Lung (tissue), 11 donors: ENCODE measurements at regions not wholly inside any gene's neighbourhood (a gene's known extent, or its start where the extent isn't known, plus 50 kb on each side); places are given as distances from the start of the nearest gene placed in this dataset.

Experiments
- ATAC-seq: fragments of 200-7000 bp; cut with Tn5 transposase; one replicate; pipeline ENCODE4 v1.9.1; 2020; ENCODE audit warnings: moderate number of reproducible peaks; ENCODE audit not compliant: insufficient read depth, low FRiP score
- DNase-seq, 3 donors: peaks; one replicate each; pipeline ENCODE4 v3.0.0-alpha.2; 2013 to 2017
- H3K27ac ChIP-seq, 2 donors: one replicate each; pipeline ENCODE4 v1.5.1; 2013; ENCODE audit warnings: mild to moderate bottlenecking in 2 of 2, moderate library complexity in 2 of 2, control low read depth in 1 of 2, inconsistent platforms in 1 of 2, low read depth in 1 of 2, low read length in 1 of 2
- H3K27me3 ChIP-seq, 3 donors: one replicate each; pipeline ENCODE4 v1.5.1; 2013; ENCODE audit warnings: low read length in 2 of 3; ENCODE audit not compliant: control insufficient read depth in 3 of 3, insufficient read depth in 3 of 3
- H3K36me3 ChIP-seq, 4 donors: one replicate each; pipeline ENCODE4 v1.5.1; 2013; ENCODE audit warnings: low read length in 4 of 4, mild to moderate bottlenecking in 1 of 4, moderate library complexity in 1 of 4; ENCODE audit not compliant: control insufficient read depth in 4 of 4, insufficient read depth in 4 of 4
- H3K4me1 ChIP-seq, 5 donors: one replicate each; pipeline ENCODE4 v1.5.1; 2013; ENCODE audit warnings: low read length in 5 of 5, mild to moderate bottlenecking in 2 of 5, moderate library complexity in 1 of 5; ENCODE audit not compliant: control insufficient read depth in 5 of 5, insufficient read depth in 5 of 5
- H3K4me3 ChIP-seq: one replicate; pipeline ENCODE4 v1.5.1; 2013; ENCODE audit warnings: mild to moderate bottlenecking, control low read depth, moderate library complexity
- H3K9ac ChIP-seq, 2 donors: one replicate each; pipeline ENCODE4 v1.5.1; 2013; ENCODE audit warnings: low read length in 2 of 2, control low read depth in 1 of 2; ENCODE audit not compliant: insufficient read depth in 1 of 2
- H3K9me3 ChIP-seq, 4 donors: one replicate each; pipeline ENCODE4 v1.5.1; 2013; ENCODE audit warnings: low read length in 3 of 4, mild to moderate bottlenecking in 1 of 4, moderate library complexity in 1 of 4; ENCODE audit not compliant: control insufficient read depth in 4 of 4, insufficient read depth in 3 of 4
- WGBS, 2 donors: extraction: QIAGEN DNeasy Blood & Tissue Kit; methylation state at CpG; one replicate each; pipeline ENCODE4 v1.1.7; 2013; 5-methylcytosine and 5-hydroxymethylcytosine counted together
- TF ChIP-seq, protein P1 (sequence below): IDR thresholded peaks from 2 replicates; pipeline ENCODE4 v1.5.1; 2012; ENCODE audit warnings: mild to moderate bottlenecking; ENCODE audit errors: control extremely low read depth, extremely low read depth
- donor health status: control.
- donor health status: control.
- donor health status: Bipolar disorder and iron deficiency.
- donor health status: healthy.
- donor health status: DM: yes; HTN: yes; CAD: no.

DNA sequence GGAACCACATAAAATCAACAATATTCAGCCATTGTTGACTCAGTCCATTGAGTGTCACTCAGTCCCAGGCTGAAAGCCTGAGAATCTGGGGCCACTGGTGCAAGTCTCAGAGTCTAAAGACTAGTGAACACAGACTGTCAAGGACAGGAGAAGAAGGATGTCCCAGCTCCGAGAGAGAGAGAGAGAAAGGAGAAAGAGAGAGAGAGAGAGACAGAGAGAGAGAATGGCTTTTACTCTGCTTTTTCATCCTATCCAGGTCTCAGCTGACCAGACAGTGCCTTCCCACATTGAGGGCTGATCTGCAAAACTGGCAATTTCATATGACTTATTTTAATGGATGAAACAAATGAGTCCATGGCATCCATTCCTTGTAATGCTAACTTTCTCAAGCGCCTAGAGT lies 984.1 kb downstream of the UQCRFS1 start:
- Histone ChIP-seq H3K4me3 (no peak overlapping the region), H3K27me3 (peaks cover 0 to 6% (median 0%) of the 10 kb centered on the region in 3 donors), H3K9ac (no peak overlapping the region), H3K27ac (no peak overlapping the region), H3K36me3 (no peaks in the 10 kb centered on the region), H3K9me3 (peaks cover 0 to 2% (median 0%) of the 10 kb centered on the region in 4 donors), H3K4me1 (peaks cover 0 to 11% (median 0%) of the 10 kb centered on the region in 5 donors)
- ATAC-seq (no peak), DNase-seq (no peak)
- WGBS, 2 donors: 74 to 79% methylated on average over 2 of the region's 2 CpGs
- TF ChIP-seq, protein P1, sequence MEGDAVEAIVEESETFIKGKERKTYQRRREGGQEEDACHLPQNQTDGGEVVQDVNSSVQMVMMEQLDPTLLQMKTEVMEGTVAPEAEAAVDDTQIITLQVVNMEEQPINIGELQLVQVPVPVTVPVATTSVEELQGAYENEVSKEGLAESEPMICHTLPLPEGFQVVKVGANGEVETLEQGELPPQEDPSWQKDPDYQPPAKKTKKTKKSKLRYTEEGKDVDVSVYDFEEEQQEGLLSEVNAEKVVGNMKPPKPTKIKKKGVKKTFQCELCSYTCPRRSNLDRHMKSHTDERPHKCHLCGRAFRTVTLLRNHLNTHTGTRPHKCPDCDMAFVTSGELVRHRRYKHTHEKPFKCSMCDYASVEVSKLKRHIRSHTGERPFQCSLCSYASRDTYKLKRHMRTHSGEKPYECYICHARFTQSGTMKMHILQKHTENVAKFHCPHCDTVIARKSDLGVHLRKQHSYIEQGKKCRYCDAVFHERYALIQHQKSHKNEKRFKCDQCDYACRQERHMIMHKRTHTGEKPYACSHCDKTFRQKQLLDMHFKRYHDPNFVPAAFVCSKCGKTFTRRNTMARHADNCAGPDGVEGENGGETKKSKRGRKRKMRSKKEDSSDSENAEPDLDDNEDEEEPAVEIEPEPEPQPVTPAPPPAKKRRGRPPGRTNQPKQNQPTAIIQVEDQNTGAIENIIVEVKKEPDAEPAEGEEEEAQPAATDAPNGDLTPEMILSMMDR: no peak

DNA sequence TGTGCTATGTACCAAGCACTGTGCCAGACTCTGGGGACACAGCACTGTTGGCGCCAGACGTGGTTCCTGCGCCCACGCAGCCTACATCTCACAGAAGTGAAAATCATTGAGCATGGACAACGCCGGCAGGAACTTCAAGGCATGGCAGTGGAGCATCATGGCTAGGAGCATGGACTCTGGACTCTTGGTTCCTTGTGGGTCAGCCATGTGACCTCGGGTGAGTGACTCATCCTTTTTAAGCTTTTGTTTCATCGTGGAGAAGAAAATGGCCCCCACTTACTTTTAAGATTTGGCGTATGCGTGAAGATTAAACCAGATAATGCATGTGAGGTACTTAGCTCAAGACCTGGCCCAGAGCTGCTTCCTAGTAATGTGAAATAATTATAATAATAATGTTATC lies 988.5 kb downstream of the UQCRFS1 start:
- Histone ChIP-seq H3K4me3 (no peak overlapping the region), H3K27ac (no peak overlapping the region), H3K9me3 (peaks cover 0 to 6% (median 0%) of the 10 kb centered on the region in 4 donors), H3K36me3 (no peaks in the 10 kb centered on the region), H3K27me3 (peaks cover 0 to 6% (median 0%) of the 10 kb centered on the region in 3 donors), H3K9ac (no peak overlapping the region), H3K4me1 (peaks cover 0 to 11% (median 0%) of the 10 kb centered on the region in 5 donors)
- TF ChIP-seq, protein P1: no peak
- 90 to 91% methylated on average over 10 of the region's 10 CpGs for WGBS, 2 donors
- ATAC-seq (no peak), DNase-seq (no peak)

DNA sequence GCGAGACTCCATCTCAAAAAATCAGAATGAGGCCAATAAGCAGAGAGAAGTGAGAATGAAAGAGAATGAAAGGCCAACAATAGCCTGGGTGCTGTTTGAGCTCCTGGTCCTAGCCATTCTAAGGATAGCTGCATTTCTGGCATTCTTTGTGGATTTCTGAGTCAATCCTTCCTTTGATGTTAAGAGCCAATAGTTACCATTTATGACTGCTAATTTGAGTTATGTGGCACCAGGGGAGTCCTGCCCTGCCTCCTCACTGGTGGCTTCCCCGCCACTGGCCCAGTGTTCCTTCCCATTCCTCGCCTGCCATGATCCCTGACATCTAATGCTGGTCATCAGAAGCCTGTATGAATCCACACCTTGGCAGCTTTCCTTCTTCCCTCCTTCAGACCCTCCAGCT lies 991.2 kb downstream of the UQCRFS1 start:
- 74 to 75% methylated on average over 3 of the region's 3 CpGs for WGBS, 2 donors
- Histone ChIP-seq H3K4me1 (peaks cover 0 to 15% (median 0%) of the 10 kb centered on the region in 5 donors), H3K27ac (no peak overlapping the region), H3K9ac (no peak overlapping the region), H3K36me3 (no peaks in the 10 kb centered on the region), H3K4me3 (no peak overlapping the region), H3K27me3 (peaks cover 0 to 4% (median 0%) of the 10 kb centered on the region in 3 donors), H3K9me3 (peaks cover 0 to 6% (median 0%) of the 10 kb centered on the region in 4 donors)
- no peak for ATAC-seq
- TF ChIP-seq, protein P1: no peak
- no peak for DNase-seq

DNA sequence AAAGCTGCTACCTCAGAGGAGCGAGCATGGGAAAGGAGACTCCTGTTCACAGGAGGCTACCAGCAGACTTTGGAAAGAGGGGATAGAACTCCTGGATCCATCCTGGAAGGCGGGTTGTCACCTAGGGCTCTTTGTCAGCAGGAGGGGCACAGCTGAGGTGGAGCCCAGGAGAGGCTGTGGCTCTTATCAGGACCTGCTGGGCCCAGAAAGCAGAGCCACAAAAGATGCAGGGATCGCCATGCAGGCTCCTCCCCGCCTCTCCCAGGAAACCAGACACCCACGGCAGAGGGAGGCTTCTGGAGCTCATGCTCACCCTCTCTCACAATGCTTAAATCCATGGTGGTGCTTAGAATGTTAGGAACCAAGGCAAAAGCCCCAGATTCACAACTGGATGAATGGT lies 994.2 kb downstream of the UQCRFS1 start:
- ATAC-seq: no peak
- WGBS, 2 donors: 33 to 58% methylated on average over 5 of the region's 5 CpGs
- H3K27ac ChIP-seq: no peak overlapping the region

More for the DNA sequence above, 994.2 kb downstream of the UQCRFS1 start:
- peaks cover 0 to 6% (median 0%) of the 10 kb centered on the region in 4 donors for H3K9me3 ChIP-seq
- no peak for DNase-seq
- H3K4me1 ChIP-seq: peaks cover 0 to 14% (median 0%) of the 10 kb centered on the region in 5 donors
- H3K4me3 ChIP-seq: no peak overlapping the region
- no peaks in the 10 kb centered on the region for H3K36me3 ChIP-seq
- TF ChIP-seq, protein P1: no peak
- H3K27me3 ChIP-seq: no peaks in the 10 kb centered on the region
- H3K9ac ChIP-seq: no peak overlapping the region
